HepG2 (cell line): ENCODE measurements at regions not wholly inside any gene's neighbourhood (a gene's known extent, or its start where the extent isn't known, plus 50 kb on each side); places are given as distances from the start of the nearest gene placed in this dataset.
A peak's percentile ranks its signal among the peaks of the same experiment; 100 is the strongest.

Source experiments
- ATF7 ChIP-seq, 2 experiments: fragments of 450-650 bp in 1 of 2; sonication (generic) in 1 of 2; formaldehyde crosslinking in 1 of 2; IDR thresholded peaks; 2 replicates each; pipeline versions ENCODE4 v1.4.0 to v1.6.1; 2016 to 2020; ENCODE audit warnings: antibody characterized with exemption in 1 of 2, mild to moderate bottlenecking in 1 of 2, missing genetic modification reagents in 1 of 2
- CEBPG ChIP-seq: IDR thresholded peaks from 2 replicates; pipeline ENCODE4 v1.6.1; 2016
- EP300 ChIP-seq, 3 experiments: sonication (generic) in 1 of 3; formaldehyde crosslinking in 1 of 3; IDR thresholded peaks; 2 replicates each; pipeline versions ENCODE4 v1.5.1 to v1.6.1; 2011 to 2020; ENCODE audit warnings: low read depth in 2 of 3, low read length in 2 of 3, borderline replicate concordance in 1 of 3, improper control_type of control experiment in 1 of 3, mild to moderate bottlenecking in 1 of 3, missing genetic modification reagents in 1 of 3, moderate library complexity in 1 of 3
- ETV5 ChIP-seq: IDR thresholded peaks from 2 replicates; pipeline ENCODE4 v1.6.1; 2018; ENCODE audit warnings: missing biosample characterization, missing genetic modification reagents, inconsistent platforms, borderline replicate concordance
- FOXP4 ChIP-seq: sonication (generic); formaldehyde crosslinking; IDR thresholded peaks from 2 replicates; pipeline ENCODE4 v1.4.0; 2020; ENCODE audit warnings: missing genetic modification reagents
- GPN1 ChIP-seq: sonication (generic); formaldehyde crosslinking; IDR thresholded peaks from 2 replicates; pipeline ENCODE4 v1.5.1; 2020; ENCODE audit warnings: missing genetic modification reagents, borderline replicate concordance
- GRHL1 ChIP-seq: sonication (generic); formaldehyde crosslinking; conservative IDR thresholded peaks from 2 replicates; pipeline ENCODE4 v1.8.0; 2022; ENCODE audit warnings: missing genetic modification reagents
- GTF2F1 ChIP-seq: fragments of 150-350 bp; IDR thresholded peaks from 2 replicates; pipeline ENCODE4 v1.6.1; 2014; ENCODE audit warnings: low read length
- IRF2 ChIP-seq: IDR thresholded peaks from 2 replicates; pipeline ENCODE4 v1.6.1; 2018; ENCODE audit warnings: missing genetic modification reagents, missing compliant biosample characterization
- LRRFIP1 ChIP-seq: sonication (generic); formaldehyde crosslinking; conservative IDR thresholded peaks from 2 replicates; pipeline ENCODE4 v1.4.0; 2020; ENCODE audit warnings: missing genetic modification reagents
- MIXL1 ChIP-seq: IDR thresholded peaks from 2 replicates; pipeline ENCODE4 v1.6.1; 2016
- MTF2 ChIP-seq: sonication (generic); formaldehyde crosslinking; IDR thresholded peaks from 2 replicates; pipeline ENCODE4 v1.5.0; 2020; ENCODE audit warnings: missing genetic modification reagents, borderline replicate concordance
- NFRKB ChIP-seq: fragments of 450-650 bp; IDR thresholded peaks from 2 replicates; pipeline ENCODE4 v1.6.1; 2017
- PHF20 ChIP-seq: sonication (generic); formaldehyde crosslinking; IDR thresholded peaks from 2 replicates; pipeline ENCODE4 v1.5.0; 2020; ENCODE audit warnings: mild to moderate bottlenecking, missing genetic modification reagents
- SP140L ChIP-seq: sonication (generic); formaldehyde crosslinking; IDR thresholded peaks from 2 replicates; pipeline ENCODE4 v1.4.0; 2020; ENCODE audit warnings: missing genetic modification reagents, borderline replicate concordance
- XBP1 ChIP-seq: sonication (generic); formaldehyde crosslinking; IDR thresholded peaks from 2 replicates; pipeline ENCODE4 v1.5.0; 2020; ENCODE audit warnings: missing genetic modification reagents
- ZFP36L1 ChIP-seq: sonication (generic); formaldehyde crosslinking; IDR thresholded peaks from 2 replicates; pipeline ENCODE4 v1.8.0; 2022; ENCODE audit warnings: mild to moderate bottlenecking, missing genetic modification reagents, moderate library complexity
- ZNF282 ChIP-seq: fragments of 450-650 bp; IDR thresholded peaks from 2 replicates; pipeline ENCODE4 v1.6.1; 2018; ENCODE audit not compliant: partially characterized antibody
- ZNF597 ChIP-seq: sonication (generic); formaldehyde crosslinking; IDR thresholded peaks from 2 replicates; pipeline ENCODE4 v1.5.0; 2020; ENCODE audit warnings: missing genetic modification reagents
- ZNF713 ChIP-seq: sonication (generic); formaldehyde crosslinking; IDR thresholded peaks from 2 replicates; pipeline ENCODE4 v1.4.0; 2020; ENCODE audit warnings: mild to moderate bottlenecking, missing genetic modification reagents
- ZNF781 ChIP-seq: sonication (generic); formaldehyde crosslinking; IDR thresholded peaks from 2 replicates; pipeline ENCODE4 v1.5.1; 2020; ENCODE audit warnings: borderline replicate concordance, mild to moderate bottlenecking, missing genetic modification reagents; ENCODE audit errors: not compliant biosample characterization

- no peak for TF ChIP-seq ZNF282
- TF ChIP-seq ETV5 (CRISPR knock-in tag): peak; percentile 93
- TF ChIP-seq ZNF597 (CRISPR knock-in tag): no peak
- peak; percentile 16 for TF ChIP-seq ZNF781 (CRISPR knock-in tag)
- TF ChIP-seq FOXP4: peak; percentile 99
- TF ChIP-seq CEBPG (CRISPR knock-in tag): peak; percentile 76
- TF ChIP-seq GTF2F1: peak; percentile 25; the same call in 1 of the 2 replicates
- no peak for TF ChIP-seq XBP1 (CRISPR knock-in tag)
- no peak for TF ChIP-seq LRRFIP1 (CRISPR knock-in tag)
- no peak for TF ChIP-seq ATF7 (IDR thresholded peaks at IDR 0.05)
- peak; percentile 65; the same call in 1 of the 2 replicates for TF ChIP-seq ATF7 (CRISPR knock-in tag; IDR thresholded peaks at IDR 0.05)
- TF ChIP-seq PHF20 (CRISPR knock-in tag): no peak; the same call in 1 of the 2 replicates
- no peak for TF ChIP-seq GRHL1
- TF ChIP-seq IRF2 (CRISPR knock-in tag): peak; percentile 75; the same call in 1 of the 2 replicates
- TF ChIP-seq SP140L (CRISPR knock-in tag): 0 out of 2 replicates have a peak, but pooled peaks have one; percentile 60
- peak; percentile 93 to 100 for TF ChIP-seq EP300 (IDR thresholded peaks at IDR 0.05; ENCODE audit: low read depth in 2 of 2, low read length in 2 of 2)
- TF ChIP-seq EP300 (CRISPR knock-in tag; IDR thresholded peaks at IDR 0.05; ENCODE audit: borderline replicate concordance): peak; percentile 98
- no peak for TF ChIP-seq MTF2 (CRISPR knock-in tag)
- no peak for TF ChIP-seq GPN1 (CRISPR knock-in tag)
- no peak; the same call in 1 of the 2 replicates for TF ChIP-seq ZFP36L1 (CRISPR knock-in tag)
- peak; percentile 97 for TF ChIP-seq MIXL1 (CRISPR knock-in tag)
- no peak for TF ChIP-seq NFRKB
- TF ChIP-seq ZNF713 (CRISPR knock-in tag): 0 out of 2 replicates have a peak, but pooled peaks have one; percentile 92
These were observed 187.1 kb upstream of the HAAO start (continued) for GRCh38 chr2:42979416-42979869.
